ENCODE measurements at regions not wholly inside any gene's neighbourhood (a gene's known extent, or its start where the extent isn't known, plus 50 kb on each side); places are given as distances from the start of the nearest gene placed in this dataset.
"Not testable (repeated sequence)": the region's sequence is repeated elsewhere in the genome, so short reads cannot be mapped to it uniquely, and the experiment has no call there.

- ATAC-seq: no peak
- no peak overlapping the region for H3K27ac ChIP-seq
- intact Hi-C loops (cut with DNase I): no loop called here
- no peaks in the 10 kb centered on the region for H3K36me3 ChIP-seq
- H3K27me3 ChIP-seq: no peaks in the 10 kb centered on the region
- peaks cover 3% of the 10 kb centered on the region for H3K4me1 ChIP-seq
- TF ChIP-seq CTCF (IDR thresholded peaks at IDR 0.05): no peak
- H3K9me3 ChIP-seq: no peaks in the 10 kb centered on the region
- H3K4me3 ChIP-seq: no peak overlapping the region
- no peak for DNase-seq
Measured at GRCh38 chr6:9136141-9136822, 700.9 kb upstream of the SLC35B3 start.

- Histone ChIP-seq H3K4me1 (no peaks in the 10 kb centered on the region), H3K36me3 (no peaks in the 10 kb centered on the region), H3K27ac (no peak overlapping the region), H3K9me3 (no peaks in the 10 kb centered on the region), H3K27me3 (no peaks in the 10 kb centered on the region), H3K4me3 (no peak overlapping the region)
- DNase-seq (peak; percentile 72), ATAC-seq (peak; percentile 81)
- intact Hi-C loops (cut with DNase I): no loop called here
- TF ChIP-seq CTCF (IDR thresholded peaks at IDR 0.05): no peak
Measured at GRCh38 chr6:9131616-9132015, 696.3 kb upstream of the SLC35B3 start.

- ATAC-seq: no peak
- Histone ChIP-seq H3K4me1 (no peaks in the 10 kb centered on the region), H3K4me3 (no peak overlapping the region), H3K27ac (no peak overlapping the region), H3K36me3 (no peaks in the 10 kb centered on the region), H3K9me3 (no peaks in the 10 kb centered on the region), H3K27me3 (no peaks in the 10 kb centered on the region)
- intact Hi-C loops (cut with DNase I): no loop called here
- DNase-seq: no peak
- TF ChIP-seq CTCF (IDR thresholded peaks at IDR 0.05): no peak
Measured at GRCh38 chr6:9131201-9131600, 695.9 kb upstream of the SLC35B3 start.

GRCh38 chr6:9128970-9129369 is 693.6 kb upstream of the SLC35B3 start:
- intact Hi-C loops (cut with DNase I): no loop called here
- H3K4me3 ChIP-seq: no peak overlapping the region
- no peaks in the 10 kb centered on the region for H3K9me3 ChIP-seq
- H3K27ac ChIP-seq: no peak overlapping the region
- H3K4me1 ChIP-seq: no peaks in the 10 kb centered on the region
- H3K36me3 ChIP-seq: no peaks in the 10 kb centered on the region
- no peaks in the 10 kb centered on the region for H3K27me3 ChIP-seq
- no peak for ATAC-seq
- DNase-seq: no peak
- no peak for TF ChIP-seq CTCF (IDR thresholded peaks at IDR 0.05)

GRCh38 chr6:9126878-9127560 is 691.7 kb upstream of the SLC35B3 start:
- no peak for TF ChIP-seq CTCF (IDR thresholded peaks at IDR 0.05)
- intact Hi-C loops (cut with DNase I): no loop called here
- Histone ChIP-seq H3K27me3 (no peaks in the 10 kb centered on the region), H3K36me3 (no peaks in the 10 kb centered on the region), H3K27ac (no peak overlapping the region), H3K4me1 (no peaks in the 10 kb centered on the region), H3K4me3 (no peak overlapping the region), H3K9me3 (no peaks in the 10 kb centered on the region)
- ATAC-seq: no peak
- DNase-seq: no peak

- H3K9me3 ChIP-seq; DNase-seq; H3K36me3 ChIP-seq; ATAC-seq; intact Hi-C loops (cut with DNase I); H3K27ac ChIP-seq; H3K4me1 ChIP-seq; H3K27me3 ChIP-seq; H3K4me3 ChIP-seq: not testable (repeated sequence)
Measured at GRCh38 chr6:9126034-9126433, 690.7 kb upstream of the SLC35B3 start.

Measured in upper lobe of right lung (tissue), 1 donor.